OCI-LY7 (cell line): ENCODE measurements at regions not wholly inside any gene's neighbourhood (a gene's known extent, or its start where the extent isn't known, plus 50 kb on each side); places are given as distances from the start of the nearest gene placed in this dataset.

Experiments used
- EZH2phosphoT487 ChIP-seq: fragments of 200-600 bp; sonication (generic); IDR thresholded peaks from 2 replicates; pipeline ENCODE4 v1.6.1; 2018; ENCODE audit warnings: low read depth, borderline replicate concordance, mild to moderate bottlenecking, mixed run types, antibody characterized with exemption, low read length, moderate library complexity, mixed read lengths
- TF ChIP-seq, protein P1 (sequence below): fragments of 200-600 bp; sonication (generic); conservative IDR thresholded peaks from 2 replicates; pipeline ENCODE4 v1.5.1; 2014; ENCODE audit warnings: mild to moderate bottlenecking, antibody characterized with exemption, low read length, moderate library complexity, mixed read lengths

DNA sequence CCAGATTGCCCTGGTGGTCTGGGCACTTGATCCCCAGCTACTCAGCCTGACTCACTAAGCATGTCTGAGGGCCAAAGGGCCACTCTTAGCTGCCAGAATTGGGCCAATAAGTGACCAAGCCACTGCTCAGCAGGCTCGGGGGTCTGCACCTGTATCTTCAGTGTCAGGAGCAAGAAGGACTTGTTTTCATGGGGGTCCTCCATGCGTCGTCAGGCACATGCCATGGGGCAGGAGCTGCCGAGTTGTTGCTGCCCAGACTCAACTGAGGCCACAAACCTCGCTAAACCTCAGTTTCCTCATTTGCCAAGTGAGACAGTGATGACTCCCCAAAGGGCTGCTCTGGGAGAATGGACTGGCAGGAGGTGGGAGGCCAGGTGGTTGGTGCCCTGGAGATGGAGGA is 158.6 kb upstream of the GDF10 start:
- TF ChIP-seq, protein P1, sequence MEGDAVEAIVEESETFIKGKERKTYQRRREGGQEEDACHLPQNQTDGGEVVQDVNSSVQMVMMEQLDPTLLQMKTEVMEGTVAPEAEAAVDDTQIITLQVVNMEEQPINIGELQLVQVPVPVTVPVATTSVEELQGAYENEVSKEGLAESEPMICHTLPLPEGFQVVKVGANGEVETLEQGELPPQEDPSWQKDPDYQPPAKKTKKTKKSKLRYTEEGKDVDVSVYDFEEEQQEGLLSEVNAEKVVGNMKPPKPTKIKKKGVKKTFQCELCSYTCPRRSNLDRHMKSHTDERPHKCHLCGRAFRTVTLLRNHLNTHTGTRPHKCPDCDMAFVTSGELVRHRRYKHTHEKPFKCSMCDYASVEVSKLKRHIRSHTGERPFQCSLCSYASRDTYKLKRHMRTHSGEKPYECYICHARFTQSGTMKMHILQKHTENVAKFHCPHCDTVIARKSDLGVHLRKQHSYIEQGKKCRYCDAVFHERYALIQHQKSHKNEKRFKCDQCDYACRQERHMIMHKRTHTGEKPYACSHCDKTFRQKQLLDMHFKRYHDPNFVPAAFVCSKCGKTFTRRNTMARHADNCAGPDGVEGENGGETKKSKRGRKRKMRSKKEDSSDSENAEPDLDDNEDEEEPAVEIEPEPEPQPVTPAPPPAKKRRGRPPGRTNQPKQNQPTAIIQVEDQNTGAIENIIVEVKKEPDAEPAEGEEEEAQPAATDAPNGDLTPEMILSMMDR: no peak
- no peak for TF ChIP-seq EZH2phosphoT487
